GM10248 (cell line): ENCODE measurements at regions not wholly inside any gene's neighbourhood (a gene's known extent, or its start where the extent isn't known, plus 50 kb on each side); places are given as distances from the start of the nearest gene placed in this dataset.

Experiments
- CTCF ChIA-PET: fragments of 300-600 bp; sonication (Branson Sonifier 250); formaldehyde crosslinking; extraction: SDS; loops from one replicate; lab custom pipeline; 2021; ENCODE audit warnings: antibody characterized with exemption; lab: Yijun Ruan, JAX
- POLR2A ChIA-PET: fragments of 350-650 bp; sonication (Branson Sonifier 250); formaldehyde crosslinking; extraction: SDS; loops from one replicate; lab custom pipeline; 2020; ENCODE audit warnings: antibody characterized with exemption; lab: Yijun Ruan, JAX
- DNase-seq: peaks from one replicate; pipeline ENCODE4 v3.0.0; 2012; ENCODE audit errors: extremely low spot score
- CTCF ChIP-seq: IDR thresholded peaks from 2 replicates; pipeline ENCODE4 v1.5.1; 2012; ENCODE audit warnings: mild to moderate bottlenecking, low read depth; ENCODE audit errors: extremely low read depth, missing control alignments, control extremely low read depth

- CTCF ChIA-PET = no interaction called here
- TF ChIP-seq CTCF = no peak
- POLR2A ChIA-PET = no interaction called here
- DNase-seq = no peak
These were observed 127.9 kb upstream of the ADGRF1 start for GRCh38 chr6:47169785-47170616.

- TF ChIP-seq CTCF = no peak
- no peak for DNase-seq
- POLR2A ChIA-PET = no interaction called here
- CTCF ChIA-PET = interaction anchor here (1.4 kb wide), 1 partner anchor 12 kb away, joined by 4 read pairs; no protein-coding TSS in a partner anchor
These were observed 126.0 kb upstream of the ADGRF1 start for GRCh38 chr6:47168180-47168579.

- no peak for TF ChIP-seq CTCF
- ChIA-PET CTCF (interaction anchor here (1.0 kb wide), 1 partner anchor 10 kb away, joined by 3 read pairs; no protein-coding TSS in a partner anchor), POLR2A (no interaction called here)
- no peak for DNase-seq
These were observed 123.8 kb upstream of the ADGRF1 start for GRCh38 chr6:47165918-47166317.

GRCh38 chr6:47164877-47165276, 122.7 kb upstream of the ADGRF1 start:
- ChIA-PET POLR2A (no interaction called here), CTCF (no interaction called here)
- no peak for DNase-seq
- no peak for TF ChIP-seq CTCF

- ChIA-PET CTCF (interaction anchor here (0.9 to 2.0 kb wide), 2 partner anchors 14 to 18 kb away, joined by 3 to 6 read pairs; no protein-coding TSS in a partner anchor), POLR2A (no interaction called here)
- TF ChIP-seq CTCF = no peak
- no peak for DNase-seq
These were observed 121.4 kb upstream of the ADGRF1 start for GRCh38 chr6:47163536-47163935.

- CTCF ChIA-PET = interaction anchor here (2.0 kb wide), 1 partner anchor 14 kb away, joined by 6 read pairs; no protein-coding TSS in a partner anchor
- no peak for DNase-seq
- no peak for TF ChIP-seq CTCF
- POLR2A ChIA-PET = no interaction called here
These were observed 120.7 kb upstream of the ADGRF1 start for GRCh38 chr6:47162793-47163192.
